Mesenchymal stem cell (in vitro differentiated cells and primary cell): ENCODE measurements at regions not wholly inside any gene's neighbourhood (a gene's known extent, or its start where the extent isn't known, plus 50 kb on each side); places are given as distances from the start of the nearest gene placed in this dataset.

Experiments
- DNase-seq: peaks from one replicate; pipeline ENCODE4 v3.0.0-alpha.2; 2013
- H2AFZ ChIP-seq: one replicate; pipeline ENCODE4 v1.6.1; 2013; ENCODE audit warnings: low read depth, mild to moderate bottlenecking, control low read depth, inconsistent platforms, low read length, moderate library complexity
- H2AK5ac ChIP-seq: 2 replicates; pipeline ENCODE4 v1.6.1; 2013; ENCODE audit warnings: low read length, moderate library complexity, mild to moderate bottlenecking, inconsistent platforms; ENCODE audit not compliant: severe bottlenecking
- H2BK120ac ChIP-seq: one replicate; pipeline ENCODE4 v1.6.1; 2013; ENCODE audit warnings: low read depth, mild to moderate bottlenecking, inconsistent platforms, low read length, moderate library complexity
- H2BK12ac ChIP-seq, 2 experiments: one replicate each; pipeline ENCODE4 v1.6.1; 2013; ENCODE audit warnings: inconsistent platforms in 2 of 2, low read length in 2 of 2, mild to moderate bottlenecking in 2 of 2, moderate library complexity in 2 of 2, control low read depth in 1 of 2
- H2BK15ac ChIP-seq: one replicate; pipeline ENCODE4 v1.6.1; 2013; ENCODE audit warnings: mild to moderate bottlenecking, low read depth, inconsistent platforms; ENCODE audit not compliant: poor library complexity, severe bottlenecking
- H2BK5ac ChIP-seq: 2 replicates; pipeline ENCODE4 v1.6.1; 2013; ENCODE audit warnings: low read depth, mild to moderate bottlenecking, low read length, control low read depth, inconsistent platforms; ENCODE audit not compliant: poor library complexity, severe bottlenecking
- H3K14ac ChIP-seq, 2 experiments: one replicate each; pipeline ENCODE4 v1.6.1; 2013; ENCODE audit warnings: inconsistent platforms in 2 of 2, low read length in 2 of 2, control low read depth in 1 of 2, mild to moderate bottlenecking in 1 of 2, moderate library complexity in 1 of 2
- H3K18ac ChIP-seq, 2 experiments: one replicate each; pipeline ENCODE4 v1.6.1; 2013; ENCODE audit warnings: inconsistent platforms in 2 of 2, low read length in 2 of 2, control low read depth in 1 of 2, low read depth in 1 of 2, mild to moderate bottlenecking in 1 of 2
- H3K23ac ChIP-seq, 2 experiments: one replicate each; pipeline ENCODE4 v1.6.1; 2013; ENCODE audit warnings: inconsistent platforms in 2 of 2, low read length in 2 of 2, mild to moderate bottlenecking in 2 of 2, moderate library complexity in 2 of 2, control low read depth in 1 of 2
- H3K27ac ChIP-seq: 2 replicates; pipeline ENCODE4 v1.5.1; 2013; ENCODE audit warnings: mild to moderate bottlenecking, moderate library complexity, low read length, control low read depth, inconsistent platforms; ENCODE audit not compliant: poor library complexity, severe bottlenecking
- H3K27me3 ChIP-seq, 2 experiments: 2 replicates each; pipeline versions ENCODE4 v1.6.1 to v1.7.0; 2013; ENCODE audit warnings: low read length in 2 of 2, mild to moderate bottlenecking in 2 of 2, moderate library complexity in 2 of 2, control low read depth in 1 of 2, inconsistent platforms in 1 of 2; ENCODE audit not compliant: control insufficient read depth in 1 of 2, insufficient read depth in 1 of 2
- H3K36me3 ChIP-seq, 2 experiments: 2 replicates each; pipeline versions ENCODE4 v1.6.1 to v1.7.0; 2013; ENCODE audit warnings: low read length in 2 of 2, control low read depth in 1 of 2, inconsistent platforms in 1 of 2, low read depth in 1 of 2, mild to moderate bottlenecking in 1 of 2; ENCODE audit not compliant: insufficient read depth in 2 of 2, control insufficient read depth in 1 of 2
- H3K4ac ChIP-seq, 2 experiments: one replicate each; pipeline ENCODE4 v1.6.1; 2013; ENCODE audit warnings: inconsistent platforms in 2 of 2, low read length in 2 of 2, mild to moderate bottlenecking in 2 of 2, moderate library complexity in 2 of 2, control low read depth in 1 of 2, low read depth in 1 of 2
- H3K4me1 ChIP-seq: 2 replicates; pipeline ENCODE4 v1.6.1; 2013; ENCODE audit warnings: low read depth, low read length, control low read depth; ENCODE audit not compliant: control insufficient read depth, insufficient read depth
- H3K4me2 ChIP-seq: 2 replicates; pipeline ENCODE4 v1.6.1; 2013; ENCODE audit warnings: low read length, mild to moderate bottlenecking, inconsistent platforms; ENCODE audit not compliant: poor library complexity, severe bottlenecking
- H3K4me3 ChIP-seq, 2 experiments: 2 replicates each; pipeline versions ENCODE4 v1.5.1 to v1.7.0; 2013; ENCODE audit warnings: low read length in 2 of 2, mild to moderate bottlenecking in 2 of 2, control low read depth in 1 of 2, low read depth in 1 of 2; ENCODE audit not compliant: insufficient read depth in 1 of 2
- H3K79me1 ChIP-seq: replicated peaks from 2 replicates; pipeline ENCODE4 v1.6.1; 2013; ENCODE audit warnings: mild to moderate bottlenecking, control low read depth, low read length, inconsistent platforms; ENCODE audit not compliant: poor library complexity, severe bottlenecking
- H3K9ac ChIP-seq: 2 replicates; pipeline ENCODE4 v1.7.0; 2013; ENCODE audit warnings: mild to moderate bottlenecking, low read length, moderate library complexity
- H3K9me3 ChIP-seq: 2 replicates; pipeline ENCODE4 v1.7.0; 2013; ENCODE audit warnings: mild to moderate bottlenecking, low read length; ENCODE audit not compliant: control insufficient read depth
- H4K8ac ChIP-seq: one replicate; pipeline ENCODE4 v1.6.1; 2013; ENCODE audit warnings: inconsistent platforms, mild to moderate bottlenecking, low read length, moderate library complexity
- H4K91ac ChIP-seq: one replicate; pipeline ENCODE4 v1.6.1; 2013; ENCODE audit warnings: mild to moderate bottlenecking, low read length, inconsistent platforms
- WGBS: methylation state at CpG from one replicate; pipeline ENCODE4 v1.1.7; 2013; ENCODE audit warnings: mixed read lengths; 5-methylcytosine and 5-hydroxymethylcytosine counted together

DNA sequence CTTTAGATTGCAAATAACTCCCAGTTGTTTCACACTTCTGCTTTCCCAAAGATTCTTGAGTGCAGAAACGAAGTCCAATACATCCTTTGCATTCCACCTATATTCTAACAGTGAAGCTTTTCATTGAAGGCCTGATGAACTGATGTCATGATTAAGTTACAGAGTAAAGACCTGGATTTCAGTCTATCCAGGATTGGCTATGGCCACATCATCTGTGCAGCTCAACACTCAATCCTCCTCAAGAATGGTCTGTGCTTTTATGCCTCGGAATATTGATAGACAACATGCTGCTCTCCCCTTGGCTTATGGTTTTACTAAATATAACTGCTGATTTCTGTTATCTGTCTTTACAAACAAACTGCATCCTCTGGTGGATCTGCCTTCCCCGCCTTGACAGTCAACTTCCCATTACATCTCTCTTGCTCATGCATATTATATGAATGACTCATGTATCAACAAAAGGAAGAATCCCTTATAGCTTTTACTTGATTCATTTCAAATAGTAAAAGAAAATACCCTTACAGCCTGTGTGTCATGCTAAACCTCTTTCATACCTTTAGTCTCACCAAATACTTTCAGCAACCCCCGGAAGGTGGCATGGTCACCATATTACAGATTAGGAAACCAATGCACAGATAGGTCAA is 59.5 kb downstream of the SCN11A start:
- peak overlapping the region; percentile 68 for H2BK120ac ChIP-seq
- H2BK5ac ChIP-seq, result no peak overlapping the region
- peaks cover 7% of the 10 kb centered on the region for H3K4me1 ChIP-seq
- peak overlapping the region in 1 of 2 experiments; percentile 54 for H3K18ac ChIP-seq
- H2AK5ac ChIP-seq, result no peak overlapping the region
- no peak overlapping the region for H3K4me2 ChIP-seq
- WGBS, result 3% methylated on average over 3 of the region's 4 CpGs
- H4K8ac ChIP-seq, result no peak overlapping the region
- no peak overlapping the region for H3K4me3 ChIP-seq
- H4K91ac ChIP-seq, result no peak overlapping the region
- no peaks in the 10 kb centered on the region for H3K36me3 ChIP-seq
- no peak overlapping the region for H3K9ac ChIP-seq
- H3K4ac ChIP-seq, result no peak overlapping the region
- H2BK12ac ChIP-seq, result peak overlapping the region in 1 of 2 experiments; percentile 97
- H2AFZ ChIP-seq, result no peak overlapping the region
- no peaks in the 10 kb centered on the region for H3K79me1 ChIP-seq
- no peaks in the 10 kb centered on the region for H3K9me3 ChIP-seq
- H3K27me3 ChIP-seq, result no peaks in the 10 kb centered on the region
- peak overlapping the region; percentile 30 for H3K27ac ChIP-seq
- H3K23ac ChIP-seq, result no peak overlapping the region
- peak; percentile 90 for DNase-seq
- H2BK15ac ChIP-seq, result no peak overlapping the region
- H3K14ac ChIP-seq, result no peak overlapping the region

DNA sequence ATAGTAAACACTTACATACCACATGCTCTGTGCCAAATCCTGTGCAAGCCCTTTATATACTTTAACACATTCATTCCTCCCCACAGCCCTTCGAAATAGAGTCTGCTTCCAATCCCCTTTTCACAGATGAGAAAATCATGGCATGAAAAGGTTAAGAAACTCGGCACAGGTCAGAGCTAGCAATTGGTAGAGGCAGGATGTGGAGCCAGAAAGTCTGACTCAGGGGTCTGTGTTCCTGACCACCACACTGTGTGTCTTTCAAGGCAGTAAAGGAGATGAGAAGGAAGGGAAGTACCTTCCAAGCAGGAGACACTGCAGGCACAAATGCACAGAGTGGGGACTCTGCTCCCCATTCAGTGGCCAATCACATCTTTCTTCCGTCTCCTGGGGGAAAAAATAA is 61.1 kb downstream of the SCN11A start:
- peak overlapping the region in 1 of 2 experiments; percentile 15 for H2BK12ac ChIP-seq
- no peak overlapping the region for H4K8ac ChIP-seq
- no peak overlapping the region for H2BK5ac ChIP-seq
- H4K91ac ChIP-seq, result peak overlapping the region; percentile 44
- H3K9ac ChIP-seq, result no peak overlapping the region
- no peak overlapping the region for H3K4ac ChIP-seq
- DNase-seq, result peak; percentile 56
- H2AFZ ChIP-seq, result no peak overlapping the region
- WGBS, result 51% methylated on average over 3 of the region's 3 CpGs
- H2AK5ac ChIP-seq, result no peak overlapping the region
- no peak overlapping the region for H2BK15ac ChIP-seq
- peaks cover 7% of the 10 kb centered on the region for H3K4me1 ChIP-seq
- H3K9me3 ChIP-seq, result no peaks in the 10 kb centered on the region
- no peaks in the 10 kb centered on the region for H3K27me3 ChIP-seq
- no peak overlapping the region for H3K4me2 ChIP-seq
- peak overlapping the region; percentile 31 to 63 for H3K18ac ChIP-seq
- peak overlapping the region; percentile 52 for H2BK120ac ChIP-seq
- no peaks in the 10 kb centered on the region for H3K36me3 ChIP-seq
- no peak overlapping the region for H3K23ac ChIP-seq
- no peaks in the 10 kb centered on the region for H3K79me1 ChIP-seq
- no peak overlapping the region for H3K14ac ChIP-seq
- no peak overlapping the region for H3K4me3 ChIP-seq
- H3K27ac ChIP-seq, result no peak overlapping the region

DNA sequence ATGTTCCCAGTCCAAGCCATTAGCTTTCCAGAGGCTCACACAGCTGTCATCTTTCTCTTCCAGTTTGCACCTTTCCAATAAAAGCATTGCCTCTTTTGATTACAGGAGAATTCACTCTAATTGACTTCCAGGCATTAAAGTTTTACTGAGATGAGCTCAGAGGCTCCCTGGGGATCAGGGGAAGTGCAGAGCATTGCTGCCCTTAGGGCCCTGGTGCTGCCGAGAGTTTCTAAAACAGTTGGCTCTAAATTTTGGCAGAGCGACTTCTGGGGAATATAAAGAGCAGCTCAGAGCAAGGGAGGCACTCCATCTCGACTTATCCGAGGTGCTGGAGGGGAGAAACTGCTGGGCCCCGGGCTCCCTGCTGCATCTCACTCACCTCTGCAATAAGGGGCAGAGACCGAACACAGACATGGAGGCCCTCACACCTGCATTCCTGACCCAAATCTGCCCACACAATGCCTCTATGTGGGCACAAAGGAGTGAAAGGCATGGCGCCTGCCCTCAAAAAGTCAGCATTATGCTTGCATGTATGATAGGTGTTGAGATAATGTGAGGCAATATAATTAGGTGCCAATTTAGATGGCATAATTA is 61.7 kb downstream of the SCN11A start:
- Histone ChIP-seq H2AFZ (no peak overlapping the region), H3K4me1 (peaks cover 7% of the 10 kb centered on the region)
- 75% methylated on average over 7 of the region's 7 CpGs for WGBS

GRCh38 chr3:38988955-38989354 is 62.8 kb downstream of the SCN11A start:
- H3K36me3 ChIP-seq, result no peaks in the 10 kb centered on the region
- H4K91ac ChIP-seq, result no peak overlapping the region
- no peak for DNase-seq
- H3K27ac ChIP-seq, result no peak overlapping the region
- H3K4ac ChIP-seq, result no peak overlapping the region
- H2BK120ac ChIP-seq, result no peak overlapping the region
- H2BK5ac ChIP-seq, result no peak overlapping the region
- no peak overlapping the region for H3K9ac ChIP-seq
- no peak overlapping the region for H2AFZ ChIP-seq
- H3K23ac ChIP-seq, result no peak overlapping the region
- H4K8ac ChIP-seq, result no peak overlapping the region
- no peak overlapping the region for H3K4me2 ChIP-seq
- no peak overlapping the region for H3K18ac ChIP-seq
- no peak overlapping the region for H3K14ac ChIP-seq
- peaks cover 7% of the 10 kb centered on the region for H3K4me1 ChIP-seq
- no peaks in the 10 kb centered on the region for H3K9me3 ChIP-seq
- no peaks in the 10 kb centered on the region for H3K79me1 ChIP-seq
- H2BK12ac ChIP-seq, result no peak overlapping the region
- WGBS, result 97% methylated on average over 3 of the region's 3 CpGs
- H3K27me3 ChIP-seq, result no peaks in the 10 kb centered on the region
- H2BK15ac ChIP-seq, result no peak overlapping the region
- no peak overlapping the region for H3K4me3 ChIP-seq
- no peak overlapping the region for H2AK5ac ChIP-seq

More for the DNA sequence above, 61.7 kb downstream of the SCN11A start:
- H2BK120ac ChIP-seq, result no peak overlapping the region
- no peaks in the 10 kb centered on the region for H3K36me3 ChIP-seq
- no peak overlapping the region for H3K4me3 ChIP-seq
- H4K91ac ChIP-seq, result peak overlapping the region; percentile 11
- no peak overlapping the region for H3K4me2 ChIP-seq
- H3K18ac ChIP-seq, result peak overlapping the region in 1 of 2 experiments; percentile 63
- peak overlapping the region in 1 of 2 experiments; percentile 12 for H3K14ac ChIP-seq
- no peak overlapping the region for H2AK5ac ChIP-seq
- H2BK5ac ChIP-seq, result no peak overlapping the region
- no peaks in the 10 kb centered on the region for H3K27me3 ChIP-seq
- H2BK12ac ChIP-seq, result peak overlapping the region in 1 of 2 experiments; percentile 65
- no peaks in the 10 kb centered on the region for H3K9me3 ChIP-seq
- no peak overlapping the region for H2BK15ac ChIP-seq
- no peak for DNase-seq
- no peak overlapping the region for H3K27ac ChIP-seq
- peak overlapping the region in 1 of 2 experiments; percentile 35 for H3K4ac ChIP-seq
- no peak overlapping the region for H3K9ac ChIP-seq
- H3K79me1 ChIP-seq, result no peaks in the 10 kb centered on the region
- H3K23ac ChIP-seq, result no peak overlapping the region
- H4K8ac ChIP-seq, result peak overlapping the region; percentile 27
